ENCODE measurements at regions not wholly inside any gene's neighbourhood (a gene's known extent, or its start where the extent isn't known, plus 50 kb on each side); places are given as distances from the start of the nearest gene placed in this dataset.

DNA sequence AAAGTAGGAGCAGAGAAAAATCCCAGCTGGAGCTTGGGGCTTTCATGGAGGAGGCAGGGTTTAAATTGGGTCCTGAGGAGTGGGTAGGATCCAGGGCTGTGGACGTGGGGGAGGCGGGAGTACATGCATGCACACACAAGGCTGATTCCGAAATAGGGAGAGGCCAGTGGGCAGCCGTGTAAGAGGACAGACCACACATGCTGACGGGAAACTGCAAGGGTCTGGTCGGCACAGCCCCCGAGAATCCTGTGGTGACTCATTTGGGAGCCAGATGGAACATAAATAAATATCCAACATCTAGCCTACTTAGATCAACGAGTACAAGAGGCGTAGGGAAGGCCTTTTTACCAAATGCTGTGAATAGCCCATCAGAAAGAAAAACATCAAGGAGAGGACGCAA is 216.3 kb upstream of the ZNF507 start:
- no peaks in the 10 kb centered on the region for H3K36me3 Mint-ChIP-seq (ENCODE audit: low read depth)
- intact Hi-C loops (cut with micrococcal nuclease) = no loop called here

DNA sequence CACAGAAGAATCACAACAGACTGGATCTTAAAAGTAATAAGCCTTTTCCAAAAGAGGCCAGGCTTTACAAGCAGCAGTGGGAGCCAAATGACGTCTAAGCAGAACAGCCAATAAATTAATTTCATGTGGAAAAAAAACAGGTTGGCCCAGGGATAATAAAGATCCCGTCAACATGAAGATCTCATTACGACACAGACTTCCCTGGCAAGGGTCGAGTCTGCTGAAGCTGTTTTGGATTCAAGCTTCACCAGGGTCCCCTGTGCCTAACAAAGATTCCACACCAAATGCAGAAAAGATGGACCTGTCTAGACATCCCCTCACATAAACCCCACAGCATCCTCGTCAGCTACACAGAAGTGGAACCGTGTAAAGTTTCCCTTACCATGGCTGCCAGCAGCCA is 215.1 kb upstream of the ZNF507 start:
- H3K4me3 Mint-ChIP-seq = no peak overlapping the region
- TF ChIP-seq, protein P1, sequence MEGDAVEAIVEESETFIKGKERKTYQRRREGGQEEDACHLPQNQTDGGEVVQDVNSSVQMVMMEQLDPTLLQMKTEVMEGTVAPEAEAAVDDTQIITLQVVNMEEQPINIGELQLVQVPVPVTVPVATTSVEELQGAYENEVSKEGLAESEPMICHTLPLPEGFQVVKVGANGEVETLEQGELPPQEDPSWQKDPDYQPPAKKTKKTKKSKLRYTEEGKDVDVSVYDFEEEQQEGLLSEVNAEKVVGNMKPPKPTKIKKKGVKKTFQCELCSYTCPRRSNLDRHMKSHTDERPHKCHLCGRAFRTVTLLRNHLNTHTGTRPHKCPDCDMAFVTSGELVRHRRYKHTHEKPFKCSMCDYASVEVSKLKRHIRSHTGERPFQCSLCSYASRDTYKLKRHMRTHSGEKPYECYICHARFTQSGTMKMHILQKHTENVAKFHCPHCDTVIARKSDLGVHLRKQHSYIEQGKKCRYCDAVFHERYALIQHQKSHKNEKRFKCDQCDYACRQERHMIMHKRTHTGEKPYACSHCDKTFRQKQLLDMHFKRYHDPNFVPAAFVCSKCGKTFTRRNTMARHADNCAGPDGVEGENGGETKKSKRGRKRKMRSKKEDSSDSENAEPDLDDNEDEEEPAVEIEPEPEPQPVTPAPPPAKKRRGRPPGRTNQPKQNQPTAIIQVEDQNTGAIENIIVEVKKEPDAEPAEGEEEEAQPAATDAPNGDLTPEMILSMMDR (IDR thresholded peaks at IDR 0.05) = no peak
- intact Hi-C loops (cut with micrococcal nuclease) = no loop called here
- peaks cover 2% of the 10 kb centered on the region for H3K27me3 Mint-ChIP-seq
- no peak overlapping the region for H3K27ac Mint-ChIP-seq
- ATAC-seq = no peak
- no peaks in the 10 kb centered on the region for H3K9me3 Mint-ChIP-seq
- H3K4me1 Mint-ChIP-seq (ENCODE audit: low read depth) = no peaks in the 10 kb centered on the region
- ChIA-PET POLR2A (no interaction called here), CTCF (no interaction called here)
- no peaks in the 10 kb centered on the region for H3K36me3 Mint-ChIP-seq (ENCODE audit: low read depth)
- no peak for DNase-seq

More for the DNA sequence above, 216.3 kb upstream of the ZNF507 start:
- peaks cover 2% of the 10 kb centered on the region for H3K27me3 Mint-ChIP-seq
- TF ChIP-seq, protein P1 (IDR thresholded peaks at IDR 0.05) = no peak
- no peaks in the 10 kb centered on the region for H3K4me1 Mint-ChIP-seq (ENCODE audit: low read depth)
- no peak overlapping the region for H3K4me3 Mint-ChIP-seq
- H3K27ac Mint-ChIP-seq = no peak overlapping the region
- ChIA-PET CTCF (no interaction called here), POLR2A (no interaction called here)
- ATAC-seq = no peak
- no peaks in the 10 kb centered on the region for H3K9me3 Mint-ChIP-seq
- DNase-seq = no peak

DNA sequence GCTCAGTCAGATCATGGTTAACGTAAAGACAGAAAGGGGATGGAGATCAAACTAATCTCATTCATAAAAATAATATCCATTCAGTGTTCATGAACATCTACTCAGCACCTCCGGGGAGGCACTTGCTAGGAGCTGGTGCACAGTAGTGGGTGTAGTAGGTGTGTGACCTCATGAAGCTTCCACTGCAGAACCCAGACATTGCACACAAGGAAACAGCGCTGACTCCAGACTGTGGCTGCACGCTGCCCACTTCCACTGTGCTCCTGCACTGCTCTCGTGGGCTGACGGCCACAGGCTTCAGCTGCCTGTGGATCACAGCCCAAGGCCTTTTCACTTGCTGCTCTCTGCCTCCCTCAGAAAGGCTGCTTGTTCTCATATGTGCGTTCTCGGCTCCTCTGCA is 214.4 kb upstream of the ZNF507 start:
- Mint-ChIP-seq H3K27me3 (peaks cover 2% of the 10 kb centered on the region), H3K4me1 (ENCODE audit: low read depth) (no peaks in the 10 kb centered on the region), H3K9me3 (no peaks in the 10 kb centered on the region), H3K36me3 (ENCODE audit: low read depth) (no peaks in the 10 kb centered on the region), H3K4me3 (no peak overlapping the region), H3K27ac (no peak overlapping the region)
- TF ChIP-seq, protein P1 (IDR thresholded peaks at IDR 0.05) = no peak
- DNase-seq (no peak), ATAC-seq (no peak)
- intact Hi-C loops (cut with micrococcal nuclease) = no loop called here
- CTCF ChIA-PET = interaction anchor here (1.1 kb wide), 1 partner anchor 93 kb away, joined by 3 read pairs; no protein-coding TSS in a partner anchor
- POLR2A ChIA-PET = no interaction called here

DNA sequence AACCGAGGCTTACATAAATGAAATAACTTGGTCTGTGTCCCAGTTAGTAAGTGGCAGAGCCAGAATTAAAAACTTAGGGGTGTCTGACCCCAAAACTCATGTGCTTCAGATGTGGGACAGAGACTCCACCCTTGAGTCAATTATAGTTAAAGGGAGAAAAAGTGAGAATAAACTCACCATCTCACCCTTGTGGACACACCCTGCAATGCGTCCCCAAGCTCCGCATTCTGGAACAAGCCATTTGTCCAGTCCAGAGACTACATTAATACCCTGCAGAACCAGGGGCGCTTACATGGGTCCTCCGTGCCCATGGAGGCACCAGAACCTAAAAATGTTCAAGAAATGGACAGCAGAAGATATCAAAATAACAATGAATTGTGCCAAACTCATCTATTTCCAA is 207.0 kb upstream of the ZNF507 start:
- Mint-ChIP-seq H3K4me3 (no peak overlapping the region), H3K27ac (no peak overlapping the region), H3K27me3 (no peaks in the 10 kb centered on the region), H3K36me3 (ENCODE audit: low read depth) (no peaks in the 10 kb centered on the region), H3K4me1 (ENCODE audit: low read depth) (no peaks in the 10 kb centered on the region), H3K9me3 (no peaks in the 10 kb centered on the region)
- TF ChIP-seq, protein P1 (IDR thresholded peaks at IDR 0.05) = no peak
- ATAC-seq = no peak
- intact Hi-C loops (cut with micrococcal nuclease) = no loop called here
- ChIA-PET CTCF (no interaction called here), POLR2A (interaction anchor here (0.7 kb wide), 1 partner anchor 1826 kb away, joined by 3 read pairs; no protein-coding TSS in a partner anchor)
- no peak for DNase-seq

DNA sequence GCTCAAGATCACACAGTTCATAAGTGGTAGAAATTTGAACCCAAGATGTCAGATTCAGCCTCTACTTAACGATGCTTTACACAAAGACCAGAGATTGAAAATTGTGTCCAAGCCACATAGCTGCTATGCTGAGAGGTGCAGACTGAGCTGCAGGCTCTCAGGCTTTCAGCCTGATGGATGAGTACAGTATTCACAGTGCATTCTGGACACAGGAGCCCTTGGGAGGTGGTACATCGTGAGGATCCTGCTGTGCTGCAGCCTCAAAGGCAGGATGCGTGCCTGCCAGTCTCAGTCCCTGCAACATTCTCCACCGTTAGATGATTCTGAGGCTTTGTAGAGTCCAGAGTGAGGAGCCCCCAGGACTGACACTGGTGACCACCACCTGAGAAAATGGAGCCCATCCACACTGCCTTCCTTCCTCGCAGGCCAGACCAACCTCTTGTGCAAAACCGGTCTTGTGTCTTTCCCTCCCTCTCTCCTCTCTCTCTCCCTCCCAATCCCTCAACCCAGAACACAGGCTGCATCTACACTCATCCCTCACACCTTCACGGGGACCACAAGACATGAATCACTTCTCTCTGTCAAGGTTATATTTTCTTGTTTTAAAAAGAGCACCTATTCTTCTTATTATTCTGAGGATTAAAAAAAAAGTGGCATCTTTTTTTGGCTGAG is 203.4 kb upstream of the ZNF507 start:
- Mint-ChIP-seq H3K9me3 (peaks cover 12% of the 10 kb centered on the region), H3K4me1 (ENCODE audit: low read depth) (no peaks in the 10 kb centered on the region), H3K36me3 (ENCODE audit: low read depth) (no peaks in the 10 kb centered on the region), H3K4me3 (no peak overlapping the region), H3K27ac (no peak overlapping the region), H3K27me3 (no peaks in the 10 kb centered on the region)
- ChIA-PET POLR2A (no interaction called here), CTCF (no interaction called here)
- intact Hi-C loops (cut with micrococcal nuclease) = no loop called here
- DNase-seq (no peak), ATAC-seq (no peak)
- TF ChIP-seq, protein P1 (IDR thresholded peaks at IDR 0.05) = no peak
